ENCODE measurements at regions not wholly inside any gene's neighbourhood (a gene's known extent, or its start where the extent isn't known, plus 50 kb on each side); places are given as distances from the start of the nearest gene placed in this dataset.

DNA sequence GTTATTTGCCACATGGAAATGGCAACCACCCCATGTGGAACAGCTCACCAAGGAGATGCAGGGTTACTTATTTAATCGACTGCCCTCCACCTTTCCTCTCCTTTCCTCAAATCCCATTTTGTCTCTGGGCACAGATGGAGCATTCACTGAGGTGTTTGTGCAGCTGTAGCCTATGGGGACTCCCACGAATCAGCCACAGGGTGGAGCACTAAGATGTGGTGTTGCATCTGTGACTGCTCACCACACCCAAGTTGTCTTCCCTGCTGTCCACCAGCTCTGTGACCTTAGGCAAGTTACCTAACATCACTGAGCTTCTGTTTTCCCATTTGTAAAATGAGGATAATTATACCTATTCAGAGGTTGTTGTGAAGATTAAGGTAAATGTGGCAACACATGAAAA lies 252.4 kb upstream of the CPEB2 start:
- H3K4me1 Mint-ChIP-seq: no peaks in the 10 kb centered on the region
- H3K9me3 Mint-ChIP-seq: peaks cover 14% of the 10 kb centered on the region
- TF ChIP-seq, protein P1, sequence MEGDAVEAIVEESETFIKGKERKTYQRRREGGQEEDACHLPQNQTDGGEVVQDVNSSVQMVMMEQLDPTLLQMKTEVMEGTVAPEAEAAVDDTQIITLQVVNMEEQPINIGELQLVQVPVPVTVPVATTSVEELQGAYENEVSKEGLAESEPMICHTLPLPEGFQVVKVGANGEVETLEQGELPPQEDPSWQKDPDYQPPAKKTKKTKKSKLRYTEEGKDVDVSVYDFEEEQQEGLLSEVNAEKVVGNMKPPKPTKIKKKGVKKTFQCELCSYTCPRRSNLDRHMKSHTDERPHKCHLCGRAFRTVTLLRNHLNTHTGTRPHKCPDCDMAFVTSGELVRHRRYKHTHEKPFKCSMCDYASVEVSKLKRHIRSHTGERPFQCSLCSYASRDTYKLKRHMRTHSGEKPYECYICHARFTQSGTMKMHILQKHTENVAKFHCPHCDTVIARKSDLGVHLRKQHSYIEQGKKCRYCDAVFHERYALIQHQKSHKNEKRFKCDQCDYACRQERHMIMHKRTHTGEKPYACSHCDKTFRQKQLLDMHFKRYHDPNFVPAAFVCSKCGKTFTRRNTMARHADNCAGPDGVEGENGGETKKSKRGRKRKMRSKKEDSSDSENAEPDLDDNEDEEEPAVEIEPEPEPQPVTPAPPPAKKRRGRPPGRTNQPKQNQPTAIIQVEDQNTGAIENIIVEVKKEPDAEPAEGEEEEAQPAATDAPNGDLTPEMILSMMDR (conservative IDR thresholded peaks at IDR 0.05): peak; percentile 51
- H3K27me3 Mint-ChIP-seq (ENCODE audit: low read depth): no peaks in the 10 kb centered on the region
- peaks cover 5% of the 10 kb centered on the region for H3K36me3 Mint-ChIP-seq (ENCODE audit: low read depth)
- DNase-seq (ENCODE audit: low read depth, low spot score): no peak
- no peak overlapping the region for H3K27ac Mint-ChIP-seq (ENCODE audit: unreplicated experiment)
- H3K4me3 Mint-ChIP-seq: no peak overlapping the region

DNA sequence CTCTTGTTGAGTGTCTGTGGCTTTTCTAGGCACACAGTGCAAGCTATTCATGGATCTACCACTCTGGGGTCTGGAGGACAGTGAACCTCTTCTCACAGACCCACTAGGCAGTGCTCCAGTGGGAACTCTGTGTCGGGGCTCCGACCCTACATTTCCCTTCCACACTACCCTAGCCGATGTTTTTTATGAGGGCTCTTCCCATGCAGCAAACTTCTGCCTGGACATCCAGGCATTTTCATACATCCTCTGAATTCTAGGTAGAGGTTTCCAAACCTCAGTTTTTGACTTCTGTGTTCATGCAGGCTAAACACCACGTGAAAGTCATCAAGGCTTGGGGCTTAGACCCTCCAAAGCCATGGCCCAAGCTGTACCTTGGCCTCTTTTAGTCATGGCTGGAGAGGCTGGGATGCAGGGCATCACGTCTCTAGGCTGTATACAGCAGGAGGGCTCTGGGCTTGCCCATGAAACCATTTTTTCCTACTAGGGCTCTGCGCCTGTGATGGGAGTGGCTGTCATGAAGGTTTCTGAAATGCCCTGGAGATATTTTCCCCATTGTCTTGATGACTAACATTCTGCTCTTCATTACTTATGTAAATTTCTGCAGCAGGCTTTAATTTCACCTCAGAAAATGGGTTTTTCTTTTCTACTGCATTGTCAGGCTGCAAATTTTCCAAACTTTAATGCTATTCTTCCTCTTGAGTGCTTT lies 249.8 kb upstream of the CPEB2 start:
- peaks cover 5% of the 10 kb centered on the region for H3K36me3 Mint-ChIP-seq (ENCODE audit: low read depth)
- H3K9me3 Mint-ChIP-seq: peaks cover 14% of the 10 kb centered on the region
- no peaks in the 10 kb centered on the region for H3K4me1 Mint-ChIP-seq
- DNase-seq (ENCODE audit: low read depth, low spot score): no peak
- H3K27ac Mint-ChIP-seq (ENCODE audit: unreplicated experiment): no peak overlapping the region
- TF ChIP-seq, protein P1 (conservative IDR thresholded peaks at IDR 0.05): no peak
- no peak overlapping the region for H3K4me3 Mint-ChIP-seq
- no peaks in the 10 kb centered on the region for H3K27me3 Mint-ChIP-seq (ENCODE audit: low read depth)

DNA sequence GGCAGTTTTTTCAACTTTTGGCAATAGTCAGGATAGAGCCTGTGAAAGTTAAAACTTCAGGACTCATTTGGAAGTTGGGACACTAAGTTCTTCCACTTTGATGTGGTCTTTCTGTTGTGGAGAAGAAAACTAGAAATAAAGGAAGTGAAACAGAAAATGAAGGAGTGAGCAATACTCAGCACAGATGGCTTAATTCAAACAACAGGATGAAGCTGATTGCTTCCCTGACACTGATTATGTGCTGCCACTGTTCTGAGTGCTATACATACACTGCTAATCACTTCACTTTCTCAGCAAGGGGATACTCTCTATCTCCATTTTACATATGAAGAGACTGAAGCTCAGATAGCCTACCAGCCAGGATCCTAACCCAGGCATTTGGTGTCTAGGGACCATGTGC lies 235.1 kb upstream of the CPEB2 start:
- TF ChIP-seq, protein P1 (conservative IDR thresholded peaks at IDR 0.05): no peak
- Mint-ChIP-seq H3K4me1 (no peaks in the 10 kb centered on the region), H3K4me3 (no peak overlapping the region), H3K27ac (ENCODE audit: unreplicated experiment) (no peak overlapping the region), H3K36me3 (ENCODE audit: low read depth) (no peaks in the 10 kb centered on the region), H3K27me3 (ENCODE audit: low read depth) (peaks cover 8% of the 10 kb centered on the region), H3K9me3 (no peaks in the 10 kb centered on the region)
- no peak for DNase-seq (ENCODE audit: low read depth, low spot score)

DNA sequence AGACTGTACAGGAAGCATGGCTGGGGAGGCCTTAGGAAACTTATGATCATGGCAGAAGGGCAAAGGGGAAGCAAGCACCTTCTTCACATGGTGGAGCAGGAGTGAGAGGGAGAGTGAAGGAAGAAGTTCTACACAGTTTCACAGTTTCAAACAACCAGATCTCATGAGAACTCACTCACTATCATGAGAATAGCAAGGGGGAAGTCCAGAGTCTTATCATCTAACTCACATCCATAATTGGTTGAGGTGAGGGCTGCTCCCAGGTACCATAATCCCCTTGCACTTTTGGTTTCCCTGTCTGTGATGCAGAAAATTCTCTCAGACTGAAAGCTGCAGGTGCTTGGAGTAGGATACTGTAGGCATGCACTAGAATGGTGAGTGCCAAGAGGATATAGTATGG lies 233.8 kb upstream of the CPEB2 start:
- Mint-ChIP-seq H3K9me3 (peaks cover 3% of the 10 kb centered on the region), H3K27me3 (ENCODE audit: low read depth) (peaks cover 8% of the 10 kb centered on the region), H3K36me3 (ENCODE audit: low read depth) (no peaks in the 10 kb centered on the region), H3K4me3 (no peak overlapping the region), H3K4me1 (no peaks in the 10 kb centered on the region), H3K27ac (ENCODE audit: unreplicated experiment) (no peak overlapping the region)
- no peak for DNase-seq (ENCODE audit: low read depth, low spot score)
- TF ChIP-seq, protein P1 (conservative IDR thresholded peaks at IDR 0.05): no peak

DNA sequence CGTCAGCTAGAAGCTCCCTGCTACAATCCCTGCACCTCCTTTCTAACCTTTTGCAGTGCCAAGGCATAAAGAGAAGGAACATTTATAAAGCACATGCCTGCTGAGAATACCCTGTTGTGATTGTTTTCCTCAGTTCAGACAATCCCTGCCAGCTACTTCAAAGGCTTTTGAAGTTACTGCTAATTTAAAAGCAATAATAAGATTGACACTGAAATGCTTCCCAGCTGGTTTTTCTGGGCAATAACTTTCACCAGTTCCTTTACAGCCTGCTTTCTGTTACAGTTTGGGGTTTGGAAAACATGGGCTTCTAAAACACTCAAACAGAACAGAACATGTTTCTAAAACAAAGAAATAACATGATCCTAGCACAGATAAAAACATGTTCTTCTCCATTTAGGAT lies 232.3 kb upstream of the CPEB2 start:
- no peak for DNase-seq (ENCODE audit: low read depth, low spot score)
- TF ChIP-seq, protein P1 (conservative IDR thresholded peaks at IDR 0.05): no peak
- Mint-ChIP-seq H3K9me3 (peaks cover 6% of the 10 kb centered on the region), H3K4me3 (no peak overlapping the region), H3K27me3 (ENCODE audit: low read depth) (peaks cover 8% of the 10 kb centered on the region), H3K36me3 (ENCODE audit: low read depth) (no peaks in the 10 kb centered on the region), H3K27ac (ENCODE audit: unreplicated experiment) (no peak overlapping the region), H3K4me1 (no peaks in the 10 kb centered on the region)
